ENCODE measurements at regions not wholly inside any gene's neighbourhood (a gene's known extent, or its start where the extent isn't known, plus 50 kb on each side); places are given as distances from the start of the nearest gene placed in this dataset.

- TF ChIP-seq, protein P1, sequence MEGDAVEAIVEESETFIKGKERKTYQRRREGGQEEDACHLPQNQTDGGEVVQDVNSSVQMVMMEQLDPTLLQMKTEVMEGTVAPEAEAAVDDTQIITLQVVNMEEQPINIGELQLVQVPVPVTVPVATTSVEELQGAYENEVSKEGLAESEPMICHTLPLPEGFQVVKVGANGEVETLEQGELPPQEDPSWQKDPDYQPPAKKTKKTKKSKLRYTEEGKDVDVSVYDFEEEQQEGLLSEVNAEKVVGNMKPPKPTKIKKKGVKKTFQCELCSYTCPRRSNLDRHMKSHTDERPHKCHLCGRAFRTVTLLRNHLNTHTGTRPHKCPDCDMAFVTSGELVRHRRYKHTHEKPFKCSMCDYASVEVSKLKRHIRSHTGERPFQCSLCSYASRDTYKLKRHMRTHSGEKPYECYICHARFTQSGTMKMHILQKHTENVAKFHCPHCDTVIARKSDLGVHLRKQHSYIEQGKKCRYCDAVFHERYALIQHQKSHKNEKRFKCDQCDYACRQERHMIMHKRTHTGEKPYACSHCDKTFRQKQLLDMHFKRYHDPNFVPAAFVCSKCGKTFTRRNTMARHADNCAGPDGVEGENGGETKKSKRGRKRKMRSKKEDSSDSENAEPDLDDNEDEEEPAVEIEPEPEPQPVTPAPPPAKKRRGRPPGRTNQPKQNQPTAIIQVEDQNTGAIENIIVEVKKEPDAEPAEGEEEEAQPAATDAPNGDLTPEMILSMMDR (IDR thresholded peaks at IDR 0.05; ENCODE audit: extremely low read depth, missing control alignments) = no peak
- no peak for DNase-seq (ENCODE audit: low spot score)
These were observed 117.4 kb upstream of the FNDC3A start for GRCh38 chr13:48858122-48858902.

DNA sequence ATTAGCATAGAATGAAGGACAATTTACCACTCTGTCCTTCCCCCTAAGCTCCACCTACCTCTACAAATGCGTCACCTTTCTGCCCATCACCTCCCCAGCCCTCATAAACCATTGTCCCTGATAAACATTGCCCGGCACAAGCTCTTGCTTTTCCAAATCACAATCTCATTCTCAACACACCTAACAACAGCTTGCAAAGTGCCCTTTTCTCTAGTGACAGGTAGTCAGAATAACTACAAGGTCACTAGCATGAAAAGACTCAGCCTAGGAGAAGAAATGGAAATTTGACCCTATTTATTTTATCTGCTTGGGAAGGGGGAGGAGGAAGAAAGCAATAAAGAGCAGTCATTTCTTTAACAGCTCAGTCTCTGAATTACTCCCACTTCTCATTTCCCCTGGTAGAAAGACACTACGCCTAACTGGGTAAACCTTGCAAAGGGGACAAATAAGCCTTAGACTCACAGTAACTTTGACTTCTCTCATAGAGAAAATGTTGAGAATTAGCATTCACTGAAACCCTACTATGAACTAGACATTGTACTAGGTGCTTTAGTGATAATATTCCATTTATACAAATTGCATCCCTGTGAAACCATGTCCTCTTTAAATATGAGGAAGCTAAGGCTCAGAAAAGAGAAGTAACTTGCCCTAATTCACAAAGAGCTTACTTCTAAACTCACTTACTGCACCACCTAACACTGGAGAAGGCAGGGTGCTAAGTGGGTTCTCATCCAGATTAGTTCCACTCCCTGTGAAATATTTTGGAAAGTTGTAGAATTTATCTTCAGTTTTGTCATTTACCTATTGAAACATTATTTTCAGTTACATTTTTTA is 116.2 kb upstream of the FNDC3A start:
- peak; percentile 8 for DNase-seq (ENCODE audit: low spot score)

GRCh38 chr13:48860364-48860763 is 115.3 kb upstream of the FNDC3A start:
- no peak for DNase-seq (ENCODE audit: low spot score)
- TF ChIP-seq, protein P1 (IDR thresholded peaks at IDR 0.05; ENCODE audit: extremely low read depth, missing control alignments) = no peak

More for the DNA sequence above, 116.2 kb upstream of the FNDC3A start:
- TF ChIP-seq, protein P1 (IDR thresholded peaks at IDR 0.05; ENCODE audit: extremely low read depth, missing control alignments) = no peak

DNA sequence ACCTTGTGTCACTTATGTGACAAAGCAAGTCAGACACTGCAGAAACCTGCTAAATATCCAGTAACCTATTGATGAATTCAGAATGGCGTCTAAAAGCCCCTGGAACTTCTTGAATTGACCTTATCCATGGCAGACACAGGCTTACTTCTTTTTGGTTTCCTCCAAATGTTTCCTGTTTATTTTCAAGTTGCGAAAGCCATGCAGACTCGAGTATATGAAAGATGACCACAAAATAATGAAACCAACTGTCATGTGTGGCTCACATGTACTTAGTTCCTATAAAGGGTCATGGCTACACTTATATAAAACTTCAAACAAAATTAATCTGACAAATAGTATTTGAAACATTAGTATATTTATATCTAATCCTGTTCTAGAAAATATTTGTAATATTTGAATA is 113.1 kb upstream of the FNDC3A start:
- DNase-seq (ENCODE audit: low spot score) = no peak
- TF ChIP-seq, protein P1 (IDR thresholded peaks at IDR 0.05; ENCODE audit: extremely low read depth, missing control alignments) = no peak

- TF ChIP-seq, protein P1 (IDR thresholded peaks at IDR 0.05; ENCODE audit: extremely low read depth, missing control alignments) = no peak
- no peak for DNase-seq (ENCODE audit: low spot score)
These were observed 111.6 kb upstream of the FNDC3A start for GRCh38 chr13:48864100-48864499.

DNA sequence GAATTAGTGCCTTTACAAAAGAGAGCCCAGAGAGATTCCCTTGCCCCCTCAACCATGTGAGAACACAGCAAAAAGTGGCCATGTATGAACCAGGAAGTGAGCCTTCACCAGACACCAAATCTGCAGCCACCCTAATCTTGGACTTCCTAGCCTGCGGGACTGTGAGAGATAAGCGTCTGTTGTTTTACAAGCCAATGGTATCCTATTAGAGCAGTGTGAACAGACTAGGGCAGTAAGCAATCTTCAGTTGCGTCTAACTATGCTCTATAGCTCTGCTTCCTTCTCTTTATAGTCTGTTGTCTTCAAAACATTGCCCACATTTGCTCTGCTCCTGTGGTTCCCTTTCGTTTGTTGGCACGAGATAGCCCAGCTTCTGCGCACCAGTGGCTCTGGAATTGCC is 109.5 kb upstream of the FNDC3A start:
- no peak for DNase-seq (ENCODE audit: low spot score)
- TF ChIP-seq, protein P1 (IDR thresholded peaks at IDR 0.05; ENCODE audit: extremely low read depth, missing control alignments) = no peak

GRCh38 chr13:48873081-48873480 is 102.6 kb upstream of the FNDC3A start:
- no peak for DNase-seq (ENCODE audit: low spot score)
- TF ChIP-seq, protein P1 (IDR thresholded peaks at IDR 0.05; ENCODE audit: extremely low read depth, missing control alignments) = no peak
